Mesendoderm (in vitro differentiated cells): ENCODE measurements at regions not wholly inside any gene's neighbourhood (a gene's known extent, or its start where the extent isn't known, plus 50 kb on each side); places are given as distances from the start of the nearest gene placed in this dataset.

Experiments
- DNase-seq: peaks from one replicate; pipeline ENCODE4 v3.0.0; 2013
- H2AK5ac ChIP-seq: 2 replicates; pipeline ENCODE4 v1.6.1; 2013; ENCODE audit warnings: low read length, inconsistent platforms
- H2BK120ac ChIP-seq: 2 replicates; pipeline ENCODE4 v1.6.1; 2013; ENCODE audit warnings: low read depth, mild to moderate bottlenecking, low read length, moderate library complexity, mixed read lengths
- H2BK15ac ChIP-seq: replicated peaks from 2 replicates; pipeline ENCODE4 v1.6.1; 2013; ENCODE audit warnings: low read depth, mild to moderate bottlenecking, moderate library complexity
- H2BK5ac ChIP-seq: 2 replicates; pipeline ENCODE4 v1.6.1; 2013; ENCODE audit warnings: low read length, inconsistent platforms
- H3K18ac ChIP-seq: 2 replicates; pipeline ENCODE4 v1.6.1; 2013; ENCODE audit warnings: mild to moderate bottlenecking, low read length, mixed read lengths
- H3K23ac ChIP-seq: one replicate; pipeline ENCODE4 v1.6.1; 2013; ENCODE audit warnings: low read length
- H3K27ac ChIP-seq: 2 replicates; pipeline ENCODE4 v1.5.1; 2013; ENCODE audit warnings: low read depth, mild to moderate bottlenecking, inconsistent platforms, low read length, moderate library complexity
- H3K27me3 ChIP-seq: 2 replicates; pipeline ENCODE4 v1.6.1; 2013; ENCODE audit warnings: low read length, control low read depth, mild to moderate bottlenecking, inconsistent platforms; ENCODE audit not compliant: insufficient read depth, poor library complexity
- H3K36me3 ChIP-seq: 2 replicates; pipeline ENCODE4 v1.6.1; 2013; ENCODE audit warnings: low read length, inconsistent platforms; ENCODE audit not compliant: control insufficient read depth, insufficient read depth
- H3K4ac ChIP-seq: one replicate; pipeline ENCODE4 v1.6.1; 2013; ENCODE audit warnings: low read depth, mild to moderate bottlenecking, low read length, moderate library complexity
- H3K4me1 ChIP-seq: 2 replicates; pipeline ENCODE4 v1.6.1; 2013; ENCODE audit warnings: low read depth, low read length, inconsistent platforms; ENCODE audit not compliant: control insufficient read depth
- H3K4me2 ChIP-seq: 2 replicates; pipeline ENCODE4 v1.6.1; 2013; ENCODE audit warnings: low read length
- H3K4me3 ChIP-seq: 2 replicates; pipeline ENCODE4 v1.5.1; 2013; ENCODE audit warnings: mild to moderate bottlenecking, low read length
- H3K56ac ChIP-seq: one replicate; pipeline ENCODE4 v1.6.1; 2013; ENCODE audit warnings: low read length
- H3K79me1 ChIP-seq: 2 replicates; pipeline ENCODE4 v1.6.1; 2013; ENCODE audit warnings: low read length, inconsistent platforms
- H3K79me2 ChIP-seq: 2 replicates; pipeline ENCODE4 v1.6.1; 2013; ENCODE audit warnings: mild to moderate bottlenecking, low read length; ENCODE audit not compliant: control insufficient read depth, insufficient read depth
- H3K9ac ChIP-seq: 2 replicates; pipeline ENCODE4 v1.6.1; 2013; ENCODE audit warnings: low read length, inconsistent platforms
- H4K5ac ChIP-seq: one replicate; pipeline ENCODE4 v1.6.1; 2013; ENCODE audit warnings: low read length
- H4K8ac ChIP-seq: one replicate; pipeline ENCODE4 v1.6.1; 2013; ENCODE audit warnings: low read depth, mild to moderate bottlenecking, control low read depth, low read length, moderate library complexity
- WGBS: extraction: QIAGEN DNeasy Blood & Tissue Kit; methylation state at CpG from one replicate; pipeline ENCODE4 v1.1.7; 2013; ENCODE audit warnings: low lambda C conversion rate, missing lambda C conversion rate; ENCODE audit not compliant: insufficient coverage; ENCODE audit errors: extremely low coverage; 5-methylcytosine and 5-hydroxymethylcytosine counted together

GRCh38 chr5:74408150-74409043 lies 232.1 kb downstream of the ENC1 start:
- no CpG with 5 or more reads among the region's 7 CpGs for WGBS
- Histone ChIP-seq H2BK120ac (no peak overlapping the region), H3K27ac (no peak overlapping the region)

GRCh38 chr5:74407701-74408100 lies 232.8 kb downstream of the ENC1 start:
- no peak overlapping the region for H2AK5ac ChIP-seq
- H3K27ac ChIP-seq: no peak overlapping the region
- no peaks in the 10 kb centered on the region for H3K79me1 ChIP-seq
- H3K9ac ChIP-seq: no peak overlapping the region
- H3K4ac ChIP-seq: no peak overlapping the region
- no CpG with 5 or more reads among the region's 1 CpG for WGBS
- H2BK5ac ChIP-seq: no peak overlapping the region
- H2BK15ac ChIP-seq: no peak overlapping the region
- no peaks in the 10 kb centered on the region for H3K27me3 ChIP-seq
- peaks cover 2% of the 10 kb centered on the region for H3K4me1 ChIP-seq
- H3K23ac ChIP-seq: no peak overlapping the region
- H4K8ac ChIP-seq: no peak overlapping the region
- H3K79me2 ChIP-seq: no peaks in the 10 kb centered on the region
- H4K5ac ChIP-seq: no peak overlapping the region
- H3K56ac ChIP-seq: no peak overlapping the region
- no peak overlapping the region for H3K4me2 ChIP-seq
- H2BK120ac ChIP-seq: no peak overlapping the region
- H3K36me3 ChIP-seq: no peaks in the 10 kb centered on the region
- H3K4me3 ChIP-seq: no peak overlapping the region
- H3K18ac ChIP-seq: no peak overlapping the region
- DNase-seq: no peak

More at GRCh38 chr5:74408150-74409043, 232.1 kb downstream of the ENC1 start:
- no peak for DNase-seq
- Histone ChIP-seq H4K5ac (no peak overlapping the region), H3K23ac (no peak overlapping the region), H3K4me2 (no peak overlapping the region), H3K4ac (no peak overlapping the region), H3K56ac (no peak overlapping the region), H2BK5ac (no peak overlapping the region), H2BK15ac (no peak overlapping the region), H3K18ac (no peak overlapping the region), H3K79me1 (no peaks in the 10 kb centered on the region), H4K8ac (no peak overlapping the region), H3K4me1 (peaks cover 2% of the 10 kb centered on the region), H3K9ac (no peak overlapping the region), H3K36me3 (no peaks in the 10 kb centered on the region), H3K4me3 (no peak overlapping the region), H3K27me3 (no peaks in the 10 kb centered on the region), H3K79me2 (no peaks in the 10 kb centered on the region), H2AK5ac (no peak overlapping the region)

- H3K79me1 ChIP-seq: no peaks in the 10 kb centered on the region
- no peak overlapping the region for H4K8ac ChIP-seq
- peak overlapping the region; percentile 53 for H3K18ac ChIP-seq
- no peak for DNase-seq
- no peak overlapping the region for H2BK15ac ChIP-seq
- no peaks in the 10 kb centered on the region for H3K36me3 ChIP-seq
- no peak overlapping the region for H3K4ac ChIP-seq
- no peak overlapping the region for H4K5ac ChIP-seq
- no peak overlapping the region for H3K23ac ChIP-seq
- H3K4me1 ChIP-seq: peaks cover under 1% of the 10 kb centered on the region
- no CpG with 5 or more reads among the region's 3 CpGs for whole genome bisulfite sequencing
- H3K79me2 ChIP-seq: no peaks in the 10 kb centered on the region
- H3K56ac ChIP-seq: no peak overlapping the region
- H3K27me3 ChIP-seq: no peaks in the 10 kb centered on the region
- H3K4me2 ChIP-seq: no peak overlapping the region
- H3K9ac ChIP-seq: no peak overlapping the region
- no peak overlapping the region for H3K4me3 ChIP-seq
- H2BK5ac ChIP-seq: no peak overlapping the region
- no peak overlapping the region for H2BK120ac ChIP-seq
- no peak overlapping the region for H2AK5ac ChIP-seq
- H3K27ac ChIP-seq: no peak overlapping the region
These were observed 233.7 kb downstream of the ENC1 start for GRCh38 chr5:74406844-74407243.

- H4K5ac ChIP-seq: no peak overlapping the region
- no peak overlapping the region for H3K4me3 ChIP-seq
- no peak overlapping the region for H3K27ac ChIP-seq
- no peaks in the 10 kb centered on the region for H3K79me2 ChIP-seq
- no peaks in the 10 kb centered on the region for H3K27me3 ChIP-seq
- no peak overlapping the region for H3K4me2 ChIP-seq
- H2BK120ac ChIP-seq: no peak overlapping the region
- no peaks in the 10 kb centered on the region for H3K79me1 ChIP-seq
- H2BK5ac ChIP-seq: no peak overlapping the region
- H3K36me3 ChIP-seq: no peaks in the 10 kb centered on the region
- no peak overlapping the region for H3K56ac ChIP-seq
- no peak overlapping the region for H3K4ac ChIP-seq
- no peak overlapping the region for H3K23ac ChIP-seq
- no peak overlapping the region for H2AK5ac ChIP-seq
- no peak overlapping the region for H2BK15ac ChIP-seq
- H3K18ac ChIP-seq: no peak overlapping the region
- H3K4me1 ChIP-seq: peaks cover 4% of the 10 kb centered on the region
- DNase-seq: no peak
- H4K8ac ChIP-seq: no peak overlapping the region
- H3K9ac ChIP-seq: no peak overlapping the region
- no CpG with 5 or more reads among the region's 4 CpGs for WGBS
These were observed 234.9 kb downstream of the ENC1 start for GRCh38 chr5:74405593-74405992.

- no CpG with 5 or more reads among the region's 4 CpGs for WGBS
- no peaks in the 10 kb centered on the region for H3K79me1 ChIP-seq
These were observed 235.7 kb downstream of the ENC1 start for GRCh38 chr5:74404574-74405508.

More at GRCh38 chr5:74404574-74405508, 235.7 kb downstream of the ENC1 start:
- Histone ChIP-seq H3K23ac (no peak overlapping the region), H3K4me1 (peaks cover 4% of the 10 kb centered on the region), H3K4me3 (no peak overlapping the region), H3K4ac (no peak overlapping the region), H2BK15ac (no peak overlapping the region), H4K5ac (no peak overlapping the region), H3K79me2 (no peaks in the 10 kb centered on the region), H3K9ac (no peak overlapping the region), H2BK5ac (no peak overlapping the region), H4K8ac (no peak overlapping the region), H2AK5ac (no peak overlapping the region), H3K27me3 (no peaks in the 10 kb centered on the region), H3K56ac (no peak overlapping the region), H2BK120ac (no peak overlapping the region), H3K27ac (no peak overlapping the region), H3K36me3 (no peaks in the 10 kb centered on the region), H3K4me2 (no peak overlapping the region), H3K18ac (no peak overlapping the region)
- DNase-seq: no peak
